Panc1 (cell line): ENCODE measurements at regions not wholly inside any gene's neighbourhood (a gene's known extent, or its start where the extent isn't known, plus 50 kb on each side); places are given as distances from the start of the nearest gene placed in this dataset.

Experiments used
- ATAC-seq: fragments of 200-7000 bp; cut with Tn5 transposase; 2 replicates; pipeline ENCODE4 v1.9.1; 2020; ENCODE audit warnings: mild to moderate bottlenecking, moderate library complexity
- BruUV-seq: library from RNA; stranded (reverse); fragments of 400-500 nt; replicated peaks from 2 replicates; lab custom pipeline; 2021; lab: Mats Ljungman, UMichigan
- CTCF ChIA-PET: fragments of 300-600 bp; sonication (Branson Sonifier 250); formaldehyde crosslinking; loops from one replicate; lab custom pipeline; 2022; ENCODE audit warnings: antibody characterized with exemption; lab: Charles Lee
- POLR2A ChIA-PET: fragments of 300-600 bp; sonication (Branson Sonifier 250); formaldehyde crosslinking; loops from one replicate; lab custom pipeline; 2022; ENCODE audit warnings: antibody characterized with exemption; lab: Charles Lee
- DNase-seq: peaks from one replicate; pipeline ENCODE4 v3.0.0-alpha.2; 2010; ENCODE audit warnings: low read depth, low spot score
- H3K27ac ChIP-seq: 2 replicates; pipeline ENCODE4 v1.5.1; 2011; ENCODE audit warnings: mild to moderate bottlenecking, low read length, inconsistent platforms
- H3K27me3 ChIP-seq: fragments of 200-500 bp; sonication (Bioruptor generic); 2 replicates; pipeline ENCODE4 v1.6.0; 2014; ENCODE audit warnings: low read length, inconsistent platforms; ENCODE audit not compliant: control insufficient read depth, insufficient read depth
- H3K36me3 ChIP-seq: fragments of 200-500 bp; sonication (Bioruptor generic); 2 replicates; pipeline ENCODE4 v1.5.1; 2014; ENCODE audit warnings: inconsistent platforms, mild to moderate bottlenecking, low read length, moderate library complexity; ENCODE audit not compliant: control insufficient read depth, insufficient read depth
- H3K4me1 ChIP-seq: 2 replicates; pipeline ENCODE4 v1.5.1; 2011; ENCODE audit warnings: inconsistent platforms, mild to moderate bottlenecking, low read length, moderate library complexity; ENCODE audit not compliant: control insufficient read depth, insufficient read depth
- H3K4me3 ChIP-seq, 2 experiments: 2 replicates each; pipeline ENCODE4 v1.5.1; 2011 to 2012; ENCODE audit warnings: low read depth in 2 of 2, low read length in 2 of 2, mild to moderate bottlenecking in 2 of 2, inconsistent platforms in 1 of 2, moderate library complexity in 1 of 2
- H3K9me3 ChIP-seq: fragments of 200-500 bp; sonication (Bioruptor generic); 2 replicates; pipeline ENCODE4 v1.5.1; 2014; ENCODE audit warnings: low read depth, mild to moderate bottlenecking, inconsistent platforms, low read length, moderate library complexity; ENCODE audit not compliant: control insufficient read depth, insufficient read depth
- CTCF ChIP-seq: fragments of 450-650 bp; IDR thresholded peaks from 2 replicates; pipeline ENCODE4 v1.5.1; 2017; ENCODE audit warnings: mild to moderate bottlenecking
- POLR2AphosphoS5 ChIP-seq: IDR thresholded peaks from 2 replicates; pipeline ENCODE4 v1.6.1; 2012; ENCODE audit warnings: mild to moderate bottlenecking, low read depth, low read length, moderate library complexity
- REST ChIP-seq, 2 experiments: IDR thresholded peaks; 2 replicates each; pipeline ENCODE4 v1.6.1; 2011 to 2012; ENCODE audit warnings: low read depth in 2 of 2, control low read depth in 1 of 2, low read length in 1 of 2, mild to moderate bottlenecking in 1 of 2, moderate library complexity in 1 of 2; ENCODE audit not compliant: insufficient read depth in 1 of 2
- SIN3A ChIP-seq: IDR thresholded peaks from 2 replicates; pipeline ENCODE4 v1.6.1; 2012; ENCODE audit warnings: low read depth, mild to moderate bottlenecking, low read length, moderate library complexity, borderline replicate concordance; ENCODE audit not compliant: insufficient read depth
- TCF7L2 ChIP-seq: IDR thresholded peaks from 2 replicates; pipeline ENCODE4 v1.6.1; 2011; ENCODE audit warnings: mild to moderate bottlenecking, low read depth, low read length, inconsistent platforms
- in situ Hi-C: cut with HindIII; loops from 2 replicates; pipeline ENCODE4 v1.10.0; 2016; ENCODE audit warnings: low sequenced_read_pairs, low pct_unique_long_range_greater_than_20kb
- intact Hi-C: fragments of 100-400 bp; cut with micrococcal nuclease; formaldehyde crosslinking; loops from one replicate; pipeline ENCODE4 v1.10.0; 2022; ENCODE audit not compliant: unreplicated experiment

DNA sequence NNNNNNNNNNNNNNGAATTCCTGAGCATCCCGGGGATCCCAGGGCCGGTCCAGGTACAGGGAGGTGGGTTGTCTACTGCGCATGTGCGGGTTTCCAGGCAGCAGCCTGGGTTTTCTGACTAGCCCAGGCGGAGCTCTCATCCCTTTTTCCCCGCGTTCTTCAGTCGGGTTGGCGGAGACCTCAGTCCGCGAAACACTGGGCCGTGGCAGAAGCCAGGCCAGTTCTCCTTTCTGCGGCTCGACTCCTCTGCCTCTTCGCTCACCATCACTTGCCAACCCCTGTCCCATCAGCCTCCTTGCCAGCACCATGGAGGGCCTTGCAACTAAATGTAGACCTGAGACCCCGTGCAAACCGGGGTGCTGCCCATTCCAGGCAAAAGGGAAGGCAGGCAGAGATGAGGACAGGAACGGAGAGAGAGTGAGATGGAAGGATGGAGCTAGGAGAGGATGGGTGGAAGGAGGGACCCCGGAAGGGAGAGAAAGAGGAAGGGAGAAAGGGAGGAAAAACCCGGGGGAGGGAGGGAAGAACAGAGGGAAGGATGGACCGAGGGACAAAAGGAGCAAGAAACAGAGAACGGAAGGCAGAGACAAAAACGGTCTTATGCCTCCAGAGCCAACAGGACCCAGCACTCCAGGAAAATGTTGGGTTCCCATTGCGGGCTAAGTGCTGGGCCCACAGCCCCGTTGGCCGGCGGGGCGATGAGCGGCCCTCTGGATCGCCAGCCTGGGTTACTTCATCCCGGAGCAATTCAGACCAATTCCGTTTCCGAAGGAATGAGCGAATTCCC is 445.4 kb upstream of the DEFB115 start:
- in situ Hi-C loops = no loop called here
- Histone ChIP-seq H3K4me3 (peak overlapping the region in 1 of 2 experiments; percentile 11; a peak in 1 of 4 replicates), H3K36me3 (no peaks in the 10 kb centered on the region), H3K27me3 (no peaks in the 10 kb centered on the region), H3K27ac (no peak overlapping the region), H3K9me3 (0 out of 2 replicates have a peak, but pooled peaks cover 3% of the 10 kb centered on the region), H3K4me1 (no peaks in the 10 kb centered on the region)
- no TSS peak for BruUV-seq
- CTCF ChIA-PET = no interaction called here
- POLR2A ChIA-PET = interaction anchor here (0.6 kb wide), 1 partner anchor 938 kb away, joined by 4 read pairs; no protein-coding TSS in a partner anchor
- ATAC-seq = no peak; the same call in 1 of the 2 replicates
- TF ChIP-seq REST (IDR thresholded peaks at IDR 0.05; ENCODE audit: insufficient read depth in 1 of 2, low read depth in 2 of 2, low read length in 1 of 2) = no peak
- no peak for TF ChIP-seq SIN3A
- no peak for TF ChIP-seq CTCF
- TF ChIP-seq TCF7L2 = no peak
- TF ChIP-seq POLR2AphosphoS5 = no peak
- DNase-seq = no peak
- intact Hi-C loops = no loop called here

DNA sequence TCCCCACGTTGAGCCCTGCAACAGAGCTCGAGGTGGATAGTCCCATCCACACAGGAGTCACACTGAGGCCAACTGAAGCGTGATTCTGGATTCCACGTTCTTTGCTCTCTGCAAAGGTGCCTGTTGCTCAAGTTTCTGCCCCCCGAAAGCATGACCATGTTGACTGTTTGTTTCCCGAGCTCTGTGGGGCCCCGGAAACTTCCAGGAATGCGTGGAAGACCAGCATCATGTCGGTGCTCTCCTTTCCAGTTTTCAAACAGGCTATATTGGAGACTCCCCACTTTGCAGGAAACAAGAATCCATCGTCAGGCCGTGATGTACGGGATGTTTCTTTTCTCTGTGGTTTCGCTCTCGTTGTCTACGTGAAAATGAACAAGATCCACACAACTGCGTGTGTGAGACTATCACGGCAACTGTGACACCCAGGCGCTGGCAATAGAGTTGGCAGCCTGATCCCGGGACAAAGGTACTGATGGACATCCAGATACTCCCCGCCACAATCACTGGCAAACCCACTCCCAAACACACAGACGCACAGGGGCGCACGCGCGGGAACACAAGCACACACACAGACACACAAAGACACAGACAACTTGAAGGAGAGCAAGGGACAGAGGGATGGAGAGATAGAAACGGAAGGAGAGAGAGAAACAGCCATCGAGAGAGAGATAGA is 444.6 kb upstream of the DEFB115 start:
- no peak for ATAC-seq

More for the DNA sequence above, 444.6 kb upstream of the DEFB115 start:
- no peak for TF ChIP-seq REST (IDR thresholded peaks at IDR 0.05; ENCODE audit: insufficient read depth in 1 of 2, low read depth in 2 of 2, low read length in 1 of 2)
- TF ChIP-seq TCF7L2 = no peak
- no peak for TF ChIP-seq POLR2AphosphoS5
- Histone ChIP-seq H3K9me3 (0 out of 2 replicates have a peak, but pooled peaks cover 3% of the 10 kb centered on the region), H3K27me3 (no peaks in the 10 kb centered on the region), H3K4me1 (no peaks in the 10 kb centered on the region), H3K27ac (no peak overlapping the region), H3K4me3 (no peak overlapping the region), H3K36me3 (no peaks in the 10 kb centered on the region)
- DNase-seq = no peak
- ChIA-PET POLR2A (interaction anchor here (0.6 kb wide), 1 partner anchor 937 kb away, joined by 4 read pairs; no protein-coding TSS in a partner anchor), CTCF (no interaction called here)
- intact Hi-C loops = no loop called here
- in situ Hi-C loops = no loop called here
- no TSS peak for BruUV-seq
